IMR-90 (cell line): ENCODE measurements at regions not wholly inside any gene's neighbourhood (a gene's known extent, or its start where the extent isn't known, plus 50 kb on each side); places are given as distances from the start of the nearest gene placed in this dataset.

Source experiments
- ATAC-seq: fragments of 200-7000 bp; cut with Tn5 transposase; 2 replicates; pipeline ENCODE4 v1.9.1; 2020; ENCODE audit warnings: low read depth, mild to moderate bottlenecking, moderate library complexity
- BruUV-seq: library from RNA; stranded (reverse); fragments of 400-500 nt; replicated peaks from 2 replicates; lab custom pipeline; 2021; lab: Mats Ljungman, UMichigan
- CTCF ChIA-PET: fragments of 300-600 bp; formaldehyde crosslinking; extraction: SDS; loops from one replicate; lab custom pipeline; 2021; ENCODE audit warnings: antibody characterized with exemption; lab: Yijun Ruan, JAX
- POLR2A ChIA-PET: fragments of 300-600 bp; sonication (Branson Sonifier 250); formaldehyde crosslinking; loops from one replicate; lab custom pipeline; 2022; ENCODE audit warnings: antibody characterized with exemption; ENCODE audit not compliant: unreplicated experiment; lab: Charles Lee
- DNase-seq: peaks from one replicate; pipeline ENCODE4 v3.0.0; 2013
- H2AFZ ChIP-seq: replicated peaks from 2 replicates; pipeline ENCODE3; 2013; ENCODE audit warnings: low read length, mild to moderate bottlenecking; ENCODE audit not compliant: poor library complexity
- H2AK5ac ChIP-seq: 2 replicates; pipeline ENCODE4 v1.6.1; 2013; ENCODE audit warnings: low read depth, low read length, inconsistent platforms
- H2AK9ac ChIP-seq: replicated peaks from 2 replicates; pipeline ENCODE3; 2013; ENCODE audit warnings: mild to moderate bottlenecking, low read depth, low read length, moderate library complexity; ENCODE audit not compliant: poor library complexity
- H2BK120ac ChIP-seq: 2 replicates; pipeline ENCODE4 v1.6.1; 2013; ENCODE audit warnings: low read depth, low read length, inconsistent platforms
- H2BK15ac ChIP-seq: 3 replicates; pipeline ENCODE4 v1.6.1; 2013; ENCODE audit warnings: low read depth, low read length, inconsistent platforms
- H2BK20ac ChIP-seq: 2 replicates; pipeline ENCODE4 v1.6.1; 2013; ENCODE audit warnings: low read depth, mild to moderate bottlenecking, inconsistent platforms, low read length, moderate library complexity
- H2BK5ac ChIP-seq: 2 replicates; pipeline ENCODE4 v1.6.1; 2013; ENCODE audit warnings: mild to moderate bottlenecking, low read depth, low read length, inconsistent platforms; ENCODE audit not compliant: poor library complexity, severe bottlenecking
- H3K14ac ChIP-seq: replicated peaks from 2 replicates; pipeline ENCODE4 v1.6.1; 2013; ENCODE audit warnings: low read depth, low read length, inconsistent platforms
- H3K18ac ChIP-seq: 2 replicates; pipeline ENCODE4 v1.6.1; 2013; ENCODE audit warnings: low read depth, low read length, control low read depth
- H3K23ac ChIP-seq: 2 replicates; pipeline ENCODE4 v1.6.1; 2013; ENCODE audit warnings: low read depth, low read length, inconsistent platforms
- H3K27ac ChIP-seq: 2 replicates; pipeline ENCODE4 v1.5.1; 2013; ENCODE audit warnings: mild to moderate bottlenecking, control low read depth, low read length; ENCODE audit not compliant: insufficient read depth
- H3K27me3 ChIP-seq: 2 replicates; pipeline ENCODE4 v1.6.1; 2013; ENCODE audit warnings: low read length; ENCODE audit not compliant: control insufficient read depth, insufficient read depth
- H3K36me3 ChIP-seq: 2 replicates; pipeline ENCODE4 v1.6.1; 2013; ENCODE audit warnings: low read length, mixed read lengths; ENCODE audit not compliant: control insufficient read depth, insufficient read depth
- H3K4ac ChIP-seq: 2 replicates; pipeline ENCODE4 v1.6.1; 2013; ENCODE audit warnings: low read depth, low read length, inconsistent platforms
- H3K4me1 ChIP-seq: 2 replicates; pipeline ENCODE4 v1.6.1; 2013; ENCODE audit warnings: low read length, mixed read lengths; ENCODE audit not compliant: control insufficient read depth, insufficient read depth
- H3K4me2 ChIP-seq: 2 replicates; pipeline ENCODE4 v1.6.1; 2013; ENCODE audit warnings: low read depth, mild to moderate bottlenecking, control low read depth, low read length, moderate library complexity
- H3K4me3 ChIP-seq: 2 replicates; pipeline ENCODE4 v1.5.1; 2013; ENCODE audit warnings: low read depth, mild to moderate bottlenecking, control low read depth, low read length, moderate library complexity; ENCODE audit not compliant: insufficient read depth
- H3K56ac ChIP-seq: 2 replicates; pipeline ENCODE4 v1.6.1; 2013; ENCODE audit warnings: low read length, inconsistent platforms; ENCODE audit not compliant: insufficient read depth; ENCODE audit errors: extremely low read depth
- H3K79me1 ChIP-seq, 2 experiments: 2 replicates each; pipeline ENCODE4 v1.6.1; 2013; ENCODE audit warnings: low read length in 2 of 2, inconsistent platforms in 1 of 2, low read depth in 1 of 2
- H3K9ac ChIP-seq: 2 replicates; pipeline ENCODE4 v1.6.1; 2013; ENCODE audit warnings: low read depth, low read length, control low read depth
- H3K9me1 ChIP-seq: 2 replicates; pipeline ENCODE4 v1.6.1; 2013; ENCODE audit warnings: low read length, inconsistent platforms; ENCODE audit not compliant: insufficient read depth
- H3K9me3 ChIP-seq: 2 replicates; pipeline ENCODE4 v1.6.1; 2013; ENCODE audit warnings: low read length; ENCODE audit not compliant: control insufficient read depth, insufficient read depth
- H4K20me1 ChIP-seq: 2 replicates; pipeline ENCODE4 v1.6.1; 2013; ENCODE audit warnings: low read length, inconsistent platforms; ENCODE audit not compliant: insufficient read depth
- H4K5ac ChIP-seq: 2 replicates; pipeline ENCODE4 v1.6.1; 2013; ENCODE audit warnings: mild to moderate bottlenecking, low read depth, low read length, control low read depth
- H4K8ac ChIP-seq, 2 experiments: 2 replicates each; pipeline ENCODE4 v1.6.1; 2013; ENCODE audit warnings: low read depth in 2 of 2, low read length in 2 of 2, control low read depth in 1 of 2, inconsistent platforms in 1 of 2
- H4K91ac ChIP-seq: 2 replicates; pipeline ENCODE4 v1.6.1; 2013; ENCODE audit warnings: low read depth, low read length, inconsistent platforms; ENCODE audit not compliant: insufficient read depth
- BHLHE40 ChIP-seq: fragments of 150-350 bp; IDR thresholded peaks from 2 replicates; pipeline ENCODE4 v1.6.1; 2016; ENCODE audit warnings: mild to moderate bottlenecking, low read depth, low read length
- CEBPB ChIP-seq: IDR thresholded peaks from 2 replicates; pipeline ENCODE4 v1.6.1; 2012; ENCODE audit warnings: low read depth, low read length, improper control_type of control experiment
- CHD1 ChIP-seq: IDR thresholded peaks from 2 replicates; pipeline ENCODE4 v1.6.1; 2012; ENCODE audit warnings: low read depth, low read length, improper control_type of control experiment
- FOS ChIP-seq: fragments of 150-350 bp; IDR thresholded peaks from 2 replicates; pipeline ENCODE4 v1.6.1; 2016; ENCODE audit warnings: low read depth, low read length
- NFE2L2 ChIP-seq: fragments of 150-350 bp; IDR thresholded peaks from 2 replicates; pipeline ENCODE4 v1.6.1; 2016; ENCODE audit warnings: low read depth, mild to moderate bottlenecking, low read length
- POLR2A ChIP-seq: IDR thresholded peaks from 2 replicates; pipeline ENCODE4 v1.6.1; 2012; ENCODE audit warnings: mild to moderate bottlenecking, low read depth, low read length
- RAD21 ChIP-seq: IDR thresholded peaks from 2 replicates; pipeline ENCODE4 v1.6.1; 2012; ENCODE audit warnings: low read length, improper control_type of control experiment
- RCOR1 ChIP-seq: IDR thresholded peaks from 2 replicates; pipeline ENCODE4 v1.6.1; 2012; ENCODE audit warnings: mild to moderate bottlenecking, low read length, improper control_type of control experiment; ENCODE audit not compliant: insufficient replicate concordance
- RFX5 ChIP-seq: IDR thresholded peaks from 2 replicates; pipeline ENCODE4 v1.8.0; 2012; ENCODE audit warnings: low read depth, mild to moderate bottlenecking, low read length, moderate library complexity
- whole genome bisulfite sequencing, 2 experiments: methylation state at CpG; one replicate each; pipeline versions ENCODE4 v1.1.5 to v1.1.7; 2013; ENCODE audit warnings: missing lambda C conversion rate in 2 of 2; ENCODE audit not compliant: insufficient read length in 1 of 2; ENCODE audit errors: extremely low coverage in 2 of 2; 5-methylcytosine and 5-hydroxymethylcytosine counted together
- dilution Hi-C: fragments of 300-500 bp; cut with HindIII; formaldehyde crosslinking; loops from one replicate; pipeline ENCODE4 v1.14.3; 2018; ENCODE audit warnings: low sequenced_read_pairs; ENCODE audit not compliant: unreplicated experiment
- in situ Hi-C: fragments of 300-500 bp; cut with MboI; formaldehyde crosslinking; loops from 3 replicates; pipeline ENCODE4 v1.14.3; 2019; ENCODE audit warnings: low sequenced_read_pairs, inconsistent platforms, mixed read lengths
- intact Hi-C: fragments of 100-400 bp; cut with micrococcal nuclease; formaldehyde crosslinking; loops from 2 replicates; pipeline ENCODE4 v1.10.0; 2022
- TF ChIP-seq, protein P1 (sequence below): fragments of 150-350 bp; IDR thresholded peaks from 2 replicates; pipeline ENCODE4 v1.6.1; 2016; ENCODE audit warnings: low read depth, mild to moderate bottlenecking, low read length, moderate library complexity, borderline replicate concordance
- TF ChIP-seq, protein P2 (sequence below): fragments of 150-350 bp; IDR thresholded peaks from 2 replicates; pipeline ENCODE4 v1.6.1; 2017; ENCODE audit warnings: mild to moderate bottlenecking, antibody characterized with exemption, low read length, low read depth

DNA sequence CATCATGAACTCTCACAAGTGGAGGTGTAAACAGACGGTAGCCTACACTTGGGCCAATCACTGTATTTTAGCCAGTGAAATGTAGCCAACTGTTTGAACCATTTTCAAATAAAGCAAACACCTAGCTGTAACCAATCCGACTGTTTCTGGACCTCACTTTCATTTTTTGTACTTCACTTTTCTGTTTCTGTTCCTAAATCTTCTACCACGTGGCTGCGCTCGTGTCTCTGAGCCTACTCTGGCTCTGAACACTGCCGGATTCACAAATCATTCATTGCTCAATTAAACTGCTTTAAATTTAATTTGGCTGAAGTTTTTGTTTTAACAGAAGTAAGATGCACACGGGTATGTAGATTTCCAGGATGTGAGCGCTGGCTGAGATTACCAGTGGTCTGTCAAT, 319.1 kb downstream of the RAPGEF2 start:
- Histone ChIP-seq H3K56ac (no peak overlapping the region), H3K4me3 (no peak overlapping the region), H3K27ac (no peak overlapping the region), H3K36me3 (no peaks in the 10 kb centered on the region), H3K4me1 (no peaks in the 10 kb centered on the region), H2BK5ac (no peak overlapping the region), H3K23ac (no peak overlapping the region), H2BK20ac (no peak overlapping the region), H3K9ac (no peak overlapping the region), H4K91ac (no peak overlapping the region), H3K27me3 (no peaks in the 10 kb centered on the region), H2AFZ (no peak overlapping the region), H2BK15ac (no peak overlapping the region), H3K4ac (no peak overlapping the region), H4K20me1 (no peaks in the 10 kb centered on the region), H4K5ac (no peak overlapping the region), H2AK9ac (no peak overlapping the region), H3K79me1 (no peaks in the 10 kb centered on the region), H3K9me1 (no peaks in the 10 kb centered on the region), H4K8ac (no peak overlapping the region), H2BK120ac (no peak overlapping the region), H3K9me3 (peaks cover 5% of the 10 kb centered on the region; the same call in 1 of the 2 replicates), H2AK5ac (no peak overlapping the region), H3K18ac (no peak overlapping the region), H3K4me2 (no peak overlapping the region), H3K14ac (no peak overlapping the region)
- ATAC-seq, result no peak
- ChIA-PET CTCF (interaction anchor here (1.4 kb wide), 1 partner anchor 11 kb away, joined by 3 read pairs; no protein-coding TSS in a partner anchor), POLR2A (no interaction called here)
- DNase-seq, result no peak
- dilution Hi-C loops (no loop called here), intact Hi-C loops (no loop called here), in situ Hi-C loops (no loop called here)
- BruUV-seq, result no TSS peak
- WGBS, 2 experiments, result 64% methylated on average over 3 of the region's 8 CpGs; no CpG with 5 or more reads in 1 of the 2 experiments
- TF ChIP-seq FOS (no peak), POLR2A (no peak), CEBPB (no peak), RCOR1 (no peak), RAD21 (no peak), NFE2L2 (no peak), RFX5 (no peak), CHD1 (no peak), BHLHE40 (no peak)
- TF ChIP-seq, protein P1, sequence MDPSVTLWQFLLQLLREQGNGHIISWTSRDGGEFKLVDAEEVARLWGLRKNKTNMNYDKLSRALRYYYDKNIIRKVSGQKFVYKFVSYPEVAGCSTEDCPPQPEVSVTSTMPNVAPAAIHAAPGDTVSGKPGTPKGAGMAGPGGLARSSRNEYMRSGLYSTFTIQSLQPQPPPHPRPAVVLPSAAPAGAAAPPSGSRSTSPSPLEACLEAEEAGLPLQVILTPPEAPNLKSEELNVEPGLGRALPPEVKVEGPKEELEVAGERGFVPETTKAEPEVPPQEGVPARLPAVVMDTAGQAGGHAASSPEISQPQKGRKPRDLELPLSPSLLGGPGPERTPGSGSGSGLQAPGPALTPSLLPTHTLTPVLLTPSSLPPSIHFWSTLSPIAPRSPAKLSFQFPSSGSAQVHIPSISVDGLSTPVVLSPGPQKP, result no peak
- TF ChIP-seq, protein P2, sequence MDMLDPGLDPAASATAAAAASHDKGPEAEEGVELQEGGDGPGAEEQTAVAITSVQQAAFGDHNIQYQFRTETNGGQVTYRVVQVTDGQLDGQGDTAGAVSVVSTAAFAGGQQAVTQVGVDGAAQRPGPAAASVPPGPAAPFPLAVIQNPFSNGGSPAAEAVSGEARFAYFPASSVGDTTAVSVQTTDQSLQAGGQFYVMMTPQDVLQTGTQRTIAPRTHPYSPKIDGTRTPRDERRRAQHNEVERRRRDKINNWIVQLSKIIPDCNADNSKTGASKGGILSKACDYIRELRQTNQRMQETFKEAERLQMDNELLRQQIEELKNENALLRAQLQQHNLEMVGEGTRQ, result no peak
